ENCODE measurements at regions not wholly inside any gene's neighbourhood (a gene's known extent, or its start where the extent isn't known, plus 50 kb on each side); places are given as distances from the start of the nearest gene placed in this dataset.

DNA sequence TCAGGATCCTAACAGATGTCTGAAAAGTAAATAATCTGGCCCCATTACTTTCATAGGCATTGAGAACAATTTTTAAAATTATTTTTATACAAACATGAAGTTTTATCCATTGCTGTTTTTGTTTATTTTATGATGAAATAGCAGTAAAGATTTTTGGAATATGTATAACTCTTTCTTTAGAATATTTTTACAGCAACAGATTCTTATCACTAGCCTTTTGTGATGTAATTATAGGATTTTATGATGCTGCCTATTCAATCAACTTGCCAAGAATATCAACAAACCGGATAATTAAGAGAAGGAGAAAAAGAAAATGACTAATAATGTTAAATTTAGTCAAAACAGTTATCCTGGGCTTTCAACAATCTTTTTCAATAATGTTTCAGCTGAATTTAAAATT, 386.3 kb downstream of the ZIC1 start:
- ChIA-PET POLR2A (no interaction called here), CTCF (no interaction called here)

DNA sequence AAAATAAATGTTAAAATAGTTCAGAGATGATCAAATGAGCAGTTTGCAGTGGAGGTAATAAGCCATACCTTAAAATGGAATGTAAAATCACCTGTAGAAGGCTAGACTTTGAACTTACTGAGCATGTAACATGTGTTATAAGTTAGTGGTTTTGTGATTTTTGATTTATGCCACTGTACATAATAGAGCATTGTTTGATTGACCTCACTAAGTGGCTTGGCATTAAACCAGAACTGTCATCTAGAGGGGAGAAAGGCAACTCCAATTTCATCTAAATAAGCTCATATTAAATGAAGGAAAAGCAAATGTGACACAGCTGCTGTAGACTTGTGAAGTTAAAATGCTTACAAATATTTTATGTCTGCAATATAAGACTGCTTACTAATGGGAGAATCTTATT, 387.9 kb downstream of the ZIC1 start:
- Mint-ChIP-seq H3K36me3 (ENCODE audit: low read depth) (no peaks in the 10 kb centered on the region), H3K27me3 (ENCODE audit: low read depth) (no peaks in the 10 kb centered on the region), H3K4me3 (no peak overlapping the region), H3K4me1 (ENCODE audit: low read depth) (no peaks in the 10 kb centered on the region), H3K9me3 (ENCODE audit: insufficient read depth) (no peaks in the 10 kb centered on the region), H3K27ac (no peak overlapping the region)
- no peak for DNase-seq
- CTCF ChIA-PET = no interaction called here
- POLR2A ChIA-PET = no interaction called here
- ATAC-seq = no peak

More for the DNA sequence above, 386.3 kb downstream of the ZIC1 start:
- Mint-ChIP-seq H3K9me3 (ENCODE audit: insufficient read depth) (no peaks in the 10 kb centered on the region), H3K4me1 (ENCODE audit: low read depth) (no peaks in the 10 kb centered on the region), H3K27me3 (ENCODE audit: low read depth) (no peaks in the 10 kb centered on the region), H3K4me3 (no peak overlapping the region), H3K36me3 (ENCODE audit: low read depth) (no peaks in the 10 kb centered on the region), H3K27ac (no peak overlapping the region)
- DNase-seq = no peak
- no peak for ATAC-seq

DNA sequence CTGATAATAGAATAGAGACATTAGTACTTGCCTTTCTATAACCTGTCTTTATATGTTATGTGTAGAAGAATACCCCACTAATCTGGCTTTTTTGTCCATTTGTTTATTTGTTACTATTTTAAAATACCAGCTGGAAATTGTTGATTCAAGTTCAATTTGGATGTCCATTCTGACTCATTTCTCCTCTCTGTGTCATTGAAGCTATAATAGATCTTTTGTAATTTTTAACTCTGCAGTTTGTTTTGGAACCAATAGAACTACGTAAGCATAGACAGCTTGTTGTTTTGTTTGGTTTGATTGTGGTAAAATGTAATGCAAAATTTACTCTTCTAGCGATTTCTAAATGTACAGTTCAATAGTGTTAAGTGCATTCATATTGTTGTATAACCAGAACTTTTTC, 390.4 kb downstream of the ZIC1 start:
- H3K27ac Mint-ChIP-seq = no peak overlapping the region

DNA sequence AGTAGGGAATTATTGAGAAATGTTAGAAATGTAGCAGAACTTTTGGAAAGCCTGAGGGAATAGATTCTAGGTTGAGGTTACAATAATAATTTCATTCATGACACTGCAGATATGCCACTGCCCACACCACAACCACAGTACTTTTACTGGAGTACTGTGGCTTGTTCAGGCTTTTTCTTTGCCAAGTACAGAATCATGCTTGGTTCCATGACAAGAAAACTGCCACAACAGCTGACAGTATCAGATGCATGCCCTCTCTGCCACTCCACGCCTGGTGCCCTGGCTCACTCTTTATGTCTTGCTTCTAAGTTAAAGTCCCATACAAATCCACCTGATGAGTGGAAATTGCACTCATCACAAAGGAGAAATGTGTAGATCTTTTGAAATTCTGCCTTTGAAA, 398.6 kb downstream of the ZIC1 start:
- Mint-ChIP-seq H3K27me3 (ENCODE audit: low read depth) (no peaks in the 10 kb centered on the region), H3K9me3 (ENCODE audit: insufficient read depth) (no peaks in the 10 kb centered on the region), H3K4me1 (ENCODE audit: low read depth) (no peaks in the 10 kb centered on the region), H3K4me3 (no peak overlapping the region), H3K27ac (no peak overlapping the region), H3K36me3 (ENCODE audit: low read depth) (no peaks in the 10 kb centered on the region)
- DNase-seq = no peak
- no peak for ATAC-seq
- POLR2A ChIA-PET = no interaction called here
- CTCF ChIA-PET = no interaction called here

More for the DNA sequence above, 390.4 kb downstream of the ZIC1 start:
- Mint-ChIP-seq H3K4me3 (no peak overlapping the region), H3K27me3 (ENCODE audit: low read depth) (no peaks in the 10 kb centered on the region), H3K9me3 (ENCODE audit: insufficient read depth) (no peaks in the 10 kb centered on the region), H3K4me1 (ENCODE audit: low read depth) (no peaks in the 10 kb centered on the region), H3K36me3 (ENCODE audit: low read depth) (no peaks in the 10 kb centered on the region)
- DNase-seq (no peak), ATAC-seq (no peak)
- ChIA-PET CTCF (no interaction called here), POLR2A (no interaction called here)

DNA sequence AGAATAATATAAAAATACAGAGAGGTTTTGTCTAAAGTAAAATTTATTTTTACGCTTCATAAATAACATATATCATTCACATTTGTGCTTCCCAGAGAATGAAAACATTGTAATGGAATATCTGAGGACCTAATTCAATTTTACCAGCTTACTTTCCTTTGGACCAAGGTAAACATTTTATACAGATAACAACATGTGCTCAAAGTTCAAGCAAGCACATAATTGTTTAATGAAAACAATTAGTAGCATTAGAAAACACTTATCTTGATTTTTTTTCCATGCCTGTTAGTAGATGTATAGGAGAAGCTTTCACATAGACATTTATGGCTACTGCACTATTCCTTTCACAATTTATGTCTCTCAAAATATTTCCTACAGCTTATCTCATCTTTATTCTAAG, 400.0 kb downstream of the ZIC1 start:
- H3K27ac Mint-ChIP-seq = no peak overlapping the region
- no peaks in the 10 kb centered on the region for H3K36me3 Mint-ChIP-seq (ENCODE audit: low read depth)
- ChIA-PET CTCF (no interaction called here), POLR2A (no interaction called here)
- no peak overlapping the region for H3K4me3 Mint-ChIP-seq
- no peak for ATAC-seq
- no peaks in the 10 kb centered on the region for H3K27me3 Mint-ChIP-seq (ENCODE audit: low read depth)
- DNase-seq = no peak
- H3K9me3 Mint-ChIP-seq (ENCODE audit: insufficient read depth) = no peaks in the 10 kb centered on the region
- H3K4me1 Mint-ChIP-seq (ENCODE audit: low read depth) = no peaks in the 10 kb centered on the region

DNA sequence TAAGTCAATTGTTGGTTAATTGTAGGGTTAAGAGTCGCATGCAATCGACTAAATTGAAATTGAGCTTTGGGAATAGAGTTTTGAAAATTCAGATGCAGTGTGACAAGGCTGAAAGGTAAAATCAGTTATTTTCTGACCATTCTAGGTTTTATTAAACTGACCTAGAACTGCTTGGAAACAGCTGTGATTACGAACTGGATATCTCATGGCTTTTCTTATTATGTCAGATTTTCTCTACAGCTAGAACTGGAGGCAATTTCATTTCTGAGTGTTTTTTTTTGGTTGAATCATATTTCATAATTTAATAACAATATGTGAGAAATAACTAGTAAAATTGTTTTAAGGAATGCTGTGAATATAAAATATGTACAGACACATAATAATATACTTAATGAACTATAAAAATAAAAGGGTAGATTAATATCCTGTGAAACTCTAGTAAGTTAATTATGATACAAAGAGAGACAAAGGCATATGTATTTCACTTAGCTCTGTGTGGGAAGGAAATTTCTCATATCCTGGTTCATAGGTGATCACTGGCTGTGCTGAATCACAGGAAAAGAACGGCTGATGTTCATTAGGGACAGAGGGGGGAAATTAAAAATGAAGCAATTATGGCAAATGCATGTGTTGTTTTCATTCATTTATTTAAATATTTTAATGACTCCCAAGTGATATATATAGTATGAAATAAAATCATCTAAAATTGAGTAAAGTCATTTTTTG, 403.2 kb downstream of the ZIC1 start:
- ChIA-PET POLR2A (no interaction called here), CTCF (no interaction called here)
- Mint-ChIP-seq H3K4me3 (no peak overlapping the region), H3K27me3 (ENCODE audit: low read depth) (no peaks in the 10 kb centered on the region), H3K27ac (no peak overlapping the region), H3K4me1 (ENCODE audit: low read depth) (no peaks in the 10 kb centered on the region), H3K9me3 (ENCODE audit: insufficient read depth) (no peaks in the 10 kb centered on the region), H3K36me3 (ENCODE audit: low read depth) (no peaks in the 10 kb centered on the region)
- ATAC-seq (no peak), DNase-seq (no peak)

DNA sequence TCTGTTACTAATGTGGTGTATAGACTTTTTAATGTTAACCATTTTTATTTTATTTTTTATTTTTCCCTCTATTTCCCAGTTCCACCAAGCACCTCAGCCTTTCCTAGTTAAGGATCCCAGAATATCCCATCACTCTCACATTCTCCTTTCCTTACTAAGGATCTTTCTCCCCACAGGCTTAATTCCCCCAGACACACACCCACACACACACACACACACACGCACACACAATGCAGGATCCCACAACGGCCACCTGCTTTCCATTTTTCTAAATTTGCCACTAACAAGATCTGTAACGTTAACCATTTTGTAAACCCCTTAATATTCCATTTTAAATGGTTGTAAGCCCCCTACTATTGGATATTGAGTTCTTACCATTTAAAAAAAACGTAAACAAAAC, 404.1 kb downstream of the ZIC1 start:
- Mint-ChIP-seq H3K4me3 (no peak overlapping the region), H3K9me3 (ENCODE audit: insufficient read depth) (no peaks in the 10 kb centered on the region), H3K27ac (no peak overlapping the region), H3K27me3 (ENCODE audit: low read depth) (no peaks in the 10 kb centered on the region), H3K4me1 (ENCODE audit: low read depth) (no peaks in the 10 kb centered on the region), H3K36me3 (ENCODE audit: low read depth) (no peaks in the 10 kb centered on the region)
- DNase-seq (no peak), ATAC-seq (no peak)
- POLR2A ChIA-PET = no interaction called here
- CTCF ChIA-PET = no interaction called here

DNA sequence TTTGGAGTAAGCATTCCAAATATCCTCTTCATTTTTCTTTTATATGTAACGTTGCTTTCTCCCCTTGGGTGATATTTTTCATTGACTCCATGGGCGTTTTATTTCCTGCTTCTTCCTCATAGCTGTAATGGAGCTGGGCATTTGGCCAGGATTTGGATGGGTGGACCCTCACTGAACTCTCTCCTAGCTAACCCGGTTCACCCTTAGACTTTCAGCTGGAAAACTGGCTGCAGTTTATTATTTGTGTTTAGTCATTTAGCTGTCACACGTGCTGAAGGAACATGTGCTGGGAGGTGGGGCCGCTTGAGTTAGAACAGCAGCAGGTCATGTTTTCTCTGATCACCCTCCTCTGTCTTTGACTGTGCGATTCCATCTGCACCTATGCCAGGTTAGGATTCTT, 407.6 kb downstream of the ZIC1 start:
- Mint-ChIP-seq H3K36me3 (ENCODE audit: low read depth) (no peaks in the 10 kb centered on the region), H3K27me3 (ENCODE audit: low read depth) (no peaks in the 10 kb centered on the region), H3K27ac (no peak overlapping the region), H3K9me3 (ENCODE audit: insufficient read depth) (no peaks in the 10 kb centered on the region), H3K4me1 (ENCODE audit: low read depth) (no peaks in the 10 kb centered on the region), H3K4me3 (no peak overlapping the region)
- ATAC-seq (no peak), DNase-seq (no peak)
- CTCF ChIA-PET = no interaction called here
- POLR2A ChIA-PET = no interaction called here

DNA sequence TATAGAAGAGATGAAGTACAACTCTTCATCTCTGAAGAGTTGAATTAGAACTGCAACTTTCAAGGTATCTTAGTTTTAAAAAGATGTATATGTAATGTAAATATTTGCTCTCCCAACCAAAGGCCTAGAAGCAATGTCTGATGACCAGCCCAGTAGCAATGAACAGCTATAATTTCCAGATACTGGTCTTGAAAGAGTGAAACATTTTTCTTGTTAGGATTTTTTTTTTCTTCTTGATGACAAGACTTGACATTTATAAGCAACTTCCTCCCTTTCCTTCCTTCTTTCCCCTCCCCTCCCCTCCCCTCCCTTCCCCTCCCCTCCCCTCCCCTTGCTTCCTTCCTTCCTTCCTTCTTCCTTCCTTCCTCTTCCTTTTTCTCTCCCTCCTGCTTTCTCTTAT, 423.4 kb downstream of the ZIC1 start:
- H3K9me3 Mint-ChIP-seq (ENCODE audit: insufficient read depth) = no peaks in the 10 kb centered on the region
- H3K4me3 Mint-ChIP-seq = no peak overlapping the region
- no peak overlapping the region for H3K27ac Mint-ChIP-seq
- DNase-seq (no peak), ATAC-seq (no peak)
- H3K4me1 Mint-ChIP-seq (ENCODE audit: low read depth) = no peaks in the 10 kb centered on the region
- CTCF ChIA-PET = no interaction called here
- POLR2A ChIA-PET = no interaction called here
- H3K36me3 Mint-ChIP-seq (ENCODE audit: low read depth) = no peaks in the 10 kb centered on the region
- no peaks in the 10 kb centered on the region for H3K27me3 Mint-ChIP-seq (ENCODE audit: low read depth)

DNA sequence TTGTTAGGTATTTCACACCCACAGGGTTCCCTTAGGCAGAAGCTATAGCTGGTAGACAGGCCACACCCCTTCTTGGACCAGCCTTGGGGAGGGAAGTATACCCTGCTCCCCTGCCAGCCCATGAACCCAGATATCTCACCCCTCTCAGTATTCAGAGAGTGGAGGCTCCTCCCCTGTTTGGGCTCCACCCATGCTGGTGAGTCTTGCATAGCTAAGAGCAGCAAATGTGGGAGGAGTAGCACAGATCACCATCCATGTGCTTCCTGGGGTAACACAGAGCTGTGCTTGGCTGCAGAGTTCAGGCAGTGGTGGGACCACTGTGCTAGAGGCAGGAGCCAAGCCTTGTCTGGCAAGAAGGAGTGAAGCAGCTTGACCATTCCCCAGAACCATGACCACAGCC, 427.2 kb downstream of the ZIC1 start:
- no peaks in the 10 kb centered on the region for H3K36me3 Mint-ChIP-seq (ENCODE audit: low read depth)
- no peak overlapping the region for H3K4me3 Mint-ChIP-seq
- peaks cover 3% of the 10 kb centered on the region for H3K9me3 Mint-ChIP-seq (ENCODE audit: insufficient read depth)
- no peaks in the 10 kb centered on the region for H3K4me1 Mint-ChIP-seq (ENCODE audit: low read depth)
- DNase-seq = no peak
- ChIA-PET CTCF (no interaction called here), POLR2A (no interaction called here)
- no peak for ATAC-seq
- no peaks in the 10 kb centered on the region for H3K27me3 Mint-ChIP-seq (ENCODE audit: low read depth)
- H3K27ac Mint-ChIP-seq = no peak overlapping the region

DNA sequence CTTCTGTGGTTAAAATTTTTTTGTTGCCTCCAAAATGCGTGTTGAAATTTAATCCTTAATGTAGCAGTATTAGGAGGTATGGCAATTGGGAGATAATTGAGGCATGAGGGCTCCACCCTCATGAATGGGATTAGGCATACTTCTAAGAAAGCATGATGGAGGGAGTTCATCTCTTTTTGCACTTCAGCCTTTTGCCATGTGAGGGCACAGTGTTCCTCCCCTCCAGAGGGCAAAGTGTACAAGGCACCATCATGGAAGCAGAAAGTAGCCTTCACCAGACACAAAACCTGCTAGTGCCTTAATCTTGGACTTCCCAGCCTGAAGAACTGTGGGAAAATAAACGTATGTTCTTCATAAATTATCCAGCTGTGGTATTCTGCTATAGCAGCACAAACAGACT, 429.5 kb downstream of the ZIC1 start:
- H3K9me3 Mint-ChIP-seq (ENCODE audit: insufficient read depth) = peaks cover 3% of the 10 kb centered on the region
- DNase-seq (no peak), ATAC-seq (no peak)
- CTCF ChIA-PET = no interaction called here
- H3K27me3 Mint-ChIP-seq (ENCODE audit: low read depth) = no peaks in the 10 kb centered on the region
- H3K36me3 Mint-ChIP-seq (ENCODE audit: low read depth) = no peaks in the 10 kb centered on the region
- no peak overlapping the region for H3K27ac Mint-ChIP-seq
- H3K4me3 Mint-ChIP-seq = no peak overlapping the region
- no peaks in the 10 kb centered on the region for H3K4me1 Mint-ChIP-seq (ENCODE audit: low read depth)
- POLR2A ChIA-PET = no interaction called here

DNA sequence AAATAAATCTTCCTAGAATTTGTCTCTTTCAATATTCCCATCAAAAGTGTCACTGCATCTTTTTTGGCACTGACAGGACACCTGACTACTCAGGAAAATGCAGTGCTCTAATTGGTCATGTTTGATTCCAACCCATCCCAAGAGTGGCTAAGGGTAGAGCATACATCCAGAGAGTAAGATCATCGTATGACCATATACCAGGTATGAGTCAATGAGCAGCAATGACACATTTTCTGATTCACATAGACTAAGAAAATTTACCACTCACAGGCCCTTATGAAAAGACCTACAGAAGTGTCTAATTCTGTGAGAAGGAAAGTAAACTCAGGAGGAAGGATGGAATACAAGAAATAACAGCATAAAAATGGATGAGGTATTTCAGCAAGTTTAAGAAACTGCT, 434.2 kb downstream of the ZIC1 start:
- Mint-ChIP-seq H3K27me3 (ENCODE audit: low read depth) (no peaks in the 10 kb centered on the region), H3K36me3 (ENCODE audit: low read depth) (no peaks in the 10 kb centered on the region), H3K27ac (no peak overlapping the region), H3K9me3 (ENCODE audit: insufficient read depth) (peaks cover 3% of the 10 kb centered on the region), H3K4me1 (ENCODE audit: low read depth) (no peaks in the 10 kb centered on the region), H3K4me3 (no peak overlapping the region)
- DNase-seq (no peak), ATAC-seq (no peak)
- POLR2A ChIA-PET = no interaction called here
- CTCF ChIA-PET = no interaction called here

DNA sequence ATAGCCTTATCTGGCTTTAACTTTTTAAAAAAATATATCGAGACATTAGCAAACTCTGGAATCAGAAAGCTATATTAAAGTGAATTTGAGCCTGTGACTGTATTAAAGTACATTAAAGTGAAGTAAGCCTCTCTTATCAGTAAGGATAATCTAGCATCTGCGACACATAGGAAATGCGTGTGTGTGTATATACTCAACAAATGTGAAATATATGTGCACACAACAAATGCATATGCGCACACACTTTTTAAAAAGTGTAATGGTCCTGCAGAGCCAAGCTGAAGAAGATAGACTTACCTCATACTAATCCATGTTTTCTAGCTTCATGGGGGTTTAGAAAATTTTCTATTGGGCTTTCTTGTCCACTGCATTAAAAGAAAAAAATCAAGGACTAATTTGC, 437.1 kb downstream of the ZIC1 start:
- Mint-ChIP-seq H3K4me1 (ENCODE audit: low read depth) (no peaks in the 10 kb centered on the region), H3K36me3 (ENCODE audit: low read depth) (no peaks in the 10 kb centered on the region), H3K27ac (no peak overlapping the region), H3K27me3 (ENCODE audit: low read depth) (no peaks in the 10 kb centered on the region), H3K4me3 (no peak overlapping the region), H3K9me3 (ENCODE audit: insufficient read depth) (no peaks in the 10 kb centered on the region)
- ATAC-seq = no peak
- CTCF ChIA-PET = no interaction called here
- no peak for DNase-seq
- POLR2A ChIA-PET = no interaction called here

Data from activated CD8-positive, alpha-beta T cell treated with anti-CD3 and anti-CD28 coated beads, Interleukin-2, amount 10 ng/mL, durations not matched to agents 7 days and 5 days (primary cell).